Keratinocyte (primary cell): ENCODE measurements at regions not wholly inside any gene's neighbourhood (a gene's known extent, or its start where the extent isn't known, plus 50 kb on each side); places are given as distances from the start of the nearest gene placed in this dataset.

ENCODE experiments used
- CTCF ChIP-seq, 3 experiments: IDR thresholded peaks in 1 of 3; conservative IDR thresholded peaks in 1 of 3; optimal IDR thresholded peaks in 1 of 3; 2 replicates in 2 of 3; 3 replicates in 1 of 3; pipeline versions ENCODE3 to v1.5.1; 2011; ENCODE audit warnings: low read length in 3 of 3, mild to moderate bottlenecking in 3 of 3, moderate library complexity in 2 of 3, control low read depth in 1 of 3, inconsistent platforms in 1 of 3; ENCODE audit not compliant: insufficient read depth in 2 of 3; ENCODE audit errors: extremely low read depth in 1 of 3
- EZH2 ChIP-seq: IDR thresholded peaks from one replicate; pipeline ENCODE4 v1.6.1; 2012; ENCODE audit warnings: inconsistent platforms, mild to moderate bottlenecking, low read length, moderate library complexity

GRCh38 chr18:38052879-38053590 lies 487.4 kb upstream of the CELF4 start:
- TF ChIP-seq CTCF (optimal IDR thresholded peaks at IDR 0.05 in 1 of 3, IDR thresholded peaks at IDR 0.05 in 1 of 3, conservative IDR thresholded peaks at IDR 0.05 in 1 of 3; ENCODE audit: extremely low read depth in 1 of 3, insufficient read depth in 2 of 3, low read length in 3 of 3) (no peak), EZH2 (no peak)
